ENCODE measurements at regions not wholly inside any gene's neighbourhood (a gene's known extent, or its start where the extent isn't known, plus 50 kb on each side); places are given as distances from the start of the nearest gene placed in this dataset.

DNA sequence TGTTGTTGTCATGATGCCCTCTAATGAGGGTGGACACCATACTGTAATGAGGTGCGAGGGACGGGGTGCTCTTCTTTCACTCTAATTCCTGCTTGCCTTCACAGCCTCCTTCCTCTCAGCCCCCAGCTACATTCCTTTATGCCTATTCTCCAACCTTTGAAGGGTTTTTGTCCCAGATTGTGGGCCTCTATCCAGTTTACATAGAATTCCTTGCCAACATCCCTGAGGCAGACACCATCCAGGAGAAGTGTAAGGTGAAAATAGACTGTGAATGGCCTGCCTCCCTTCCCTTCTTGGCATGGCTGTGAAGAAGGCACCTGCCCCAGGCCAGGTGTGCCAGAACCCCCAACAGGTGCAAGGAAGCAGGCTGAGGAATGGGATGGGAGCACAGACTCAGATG is 122.3 kb downstream of the CHST1 start:
- Histone ChIP-seq H3K4me3 (ENCODE audit: insufficient read depth, low read depth, low read length) (no peak overlapping the region), H3K36me3 (replicated peaks; ENCODE audit: control insufficient read depth, insufficient read depth, low read length) (no peaks in the 10 kb centered on the region), H3K27me3 (ENCODE audit: control insufficient read depth, insufficient read depth, low read length) (peaks cover 2% of the 10 kb centered on the region; the same call in 1 of the 2 replicates)
- DNase-seq = no peak

DNA sequence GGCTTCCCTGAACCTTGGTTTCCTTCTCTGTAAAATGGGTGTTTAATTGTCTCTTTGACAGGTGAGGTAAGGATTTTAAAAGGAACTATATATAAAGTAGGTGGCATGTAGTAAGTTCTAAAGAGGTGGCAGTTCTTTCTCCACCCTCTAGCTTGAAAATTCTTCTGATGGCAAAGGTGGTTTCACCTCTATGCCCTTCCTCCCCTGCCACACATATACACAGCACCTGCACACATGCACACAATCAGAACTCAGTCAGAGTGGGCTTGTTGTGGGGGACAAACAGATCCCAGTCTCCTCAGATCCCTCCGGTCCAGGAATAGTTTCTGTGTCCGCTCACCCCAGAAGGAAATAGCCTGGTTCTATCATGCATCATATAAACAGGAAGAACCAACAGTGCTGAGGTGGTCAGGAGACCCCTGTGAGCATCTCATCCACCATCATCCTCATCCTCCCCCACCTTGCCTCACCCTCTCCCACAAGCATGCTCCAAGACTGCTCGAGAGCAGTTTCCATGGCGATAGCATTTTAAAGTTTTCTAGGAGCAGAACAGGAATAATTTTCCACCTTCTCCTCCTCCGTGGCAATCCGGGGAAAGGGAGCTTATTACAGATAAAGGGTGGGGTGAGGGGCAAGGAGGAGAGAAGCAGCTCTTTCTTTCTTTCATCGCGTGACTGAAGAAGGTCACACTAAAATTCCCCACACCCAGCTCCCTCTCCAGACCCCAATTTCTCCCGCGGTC is 123.6 kb downstream of the CHST1 start:
- Histone ChIP-seq H3K27me3 (ENCODE audit: control insufficient read depth, insufficient read depth, low read length) (peaks cover 2% of the 10 kb centered on the region; the same call in 1 of the 2 replicates), H3K4me3 (ENCODE audit: insufficient read depth, low read depth, low read length) (no peak overlapping the region), H3K36me3 (replicated peaks; ENCODE audit: control insufficient read depth, insufficient read depth, low read length) (no peaks in the 10 kb centered on the region)
- no peak for DNase-seq

DNA sequence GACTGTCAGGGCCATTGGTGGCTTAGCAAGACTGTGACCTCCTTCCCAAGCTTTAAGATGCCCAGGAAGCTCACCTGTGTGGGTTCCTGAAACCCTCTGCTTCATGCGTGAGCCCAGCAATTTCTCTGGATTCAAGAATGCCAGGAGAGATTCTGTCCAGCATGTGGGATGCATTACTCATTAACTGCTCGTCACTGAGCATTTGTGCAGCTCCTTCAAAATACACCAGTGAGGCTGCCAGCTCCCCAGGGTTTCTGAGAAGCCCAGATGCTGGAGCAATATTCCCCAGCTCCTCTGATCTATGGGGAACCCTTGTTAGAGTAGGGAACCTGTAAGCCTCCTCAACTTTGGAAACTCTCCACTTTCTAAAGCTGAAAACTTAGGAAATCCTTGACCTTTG is 126.5 kb downstream of the CHST1 start:
- Histone ChIP-seq H3K36me3 (replicated peaks; ENCODE audit: control insufficient read depth, insufficient read depth, low read length) (no peaks in the 10 kb centered on the region), H3K4me3 (ENCODE audit: insufficient read depth, low read depth, low read length) (no peak overlapping the region), H3K27me3 (ENCODE audit: control insufficient read depth, insufficient read depth, low read length) (peaks cover 2% of the 10 kb centered on the region; the same call in 1 of the 2 replicates)
- no peak for DNase-seq

DNA sequence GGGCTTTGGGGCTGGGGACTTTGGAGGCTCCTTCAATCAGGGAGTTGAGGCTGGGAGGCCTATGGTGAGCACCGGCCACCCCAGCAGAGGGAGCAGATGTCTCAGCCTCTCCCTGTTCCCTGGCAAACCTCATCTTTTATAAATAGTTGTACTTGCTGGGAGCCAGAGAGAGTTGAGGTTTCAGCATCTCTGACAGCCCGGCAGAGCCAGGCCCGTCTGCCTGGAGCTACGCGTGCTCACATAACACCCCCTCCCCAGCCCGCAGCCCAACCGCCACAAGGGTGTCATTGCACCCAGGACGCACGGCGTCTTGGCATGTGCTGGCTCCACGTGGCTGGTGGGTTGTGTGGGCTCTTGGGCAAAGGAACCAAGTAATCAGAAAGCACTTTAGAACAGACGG is 127.1 kb downstream of the CHST1 start:
- H3K36me3 ChIP-seq (replicated peaks; ENCODE audit: control insufficient read depth, insufficient read depth, low read length) = no peaks in the 10 kb centered on the region
- H3K4me3 ChIP-seq (ENCODE audit: insufficient read depth, low read depth, low read length) = no peak overlapping the region
- no peak for DNase-seq
- H3K27me3 ChIP-seq (ENCODE audit: control insufficient read depth, insufficient read depth, low read length) = peaks cover 2% of the 10 kb centered on the region; the same call in 1 of the 2 replicates

- no peaks in the 10 kb centered on the region for H3K36me3 ChIP-seq (replicated peaks; ENCODE audit: control insufficient read depth, insufficient read depth, low read length)
- no peak overlapping the region for H3K4me3 ChIP-seq (ENCODE audit: insufficient read depth, low read depth, low read length)
- H3K27me3 ChIP-seq (ENCODE audit: control insufficient read depth, insufficient read depth, low read length) = no peaks in the 10 kb centered on the region
- no peak for DNase-seq
These were observed 127.8 kb downstream of the CHST1 start for GRCh38 chr11:45537614-45538013.

GRCh38 chr11:45535033-45535432 is 130.4 kb downstream of the CHST1 start:
- H3K4me3 ChIP-seq (ENCODE audit: insufficient read depth, low read depth, low read length) = no peak overlapping the region
- no peaks in the 10 kb centered on the region for H3K27me3 ChIP-seq (ENCODE audit: control insufficient read depth, insufficient read depth, low read length)
- no peaks in the 10 kb centered on the region for H3K36me3 ChIP-seq (replicated peaks; ENCODE audit: control insufficient read depth, insufficient read depth, low read length)
- DNase-seq = no peak

GRCh38 chr11:45534132-45534531 is 131.3 kb downstream of the CHST1 start:
- Histone ChIP-seq H3K27me3 (ENCODE audit: control insufficient read depth, insufficient read depth, low read length) (no peaks in the 10 kb centered on the region), H3K36me3 (replicated peaks; ENCODE audit: control insufficient read depth, insufficient read depth, low read length) (no peaks in the 10 kb centered on the region), H3K4me3 (ENCODE audit: insufficient read depth, low read depth, low read length) (no peak overlapping the region)
- no peak for DNase-seq

- Histone ChIP-seq H3K27me3 (ENCODE audit: control insufficient read depth, insufficient read depth, low read length) (no peaks in the 10 kb centered on the region), H3K36me3 (replicated peaks; ENCODE audit: control insufficient read depth, insufficient read depth, low read length) (no peaks in the 10 kb centered on the region), H3K4me3 (ENCODE audit: insufficient read depth, low read depth, low read length) (no peak overlapping the region)
- DNase-seq = no peak
These were observed 132.9 kb downstream of the CHST1 start for GRCh38 chr11:45532546-45532945.

- no peaks in the 10 kb centered on the region; the same call in 1 of the 2 replicates for H3K27me3 ChIP-seq (ENCODE audit: control insufficient read depth, insufficient read depth, low read length)
- H3K36me3 ChIP-seq (replicated peaks; ENCODE audit: control insufficient read depth, insufficient read depth, low read length) = no peaks in the 10 kb centered on the region
- H3K4me3 ChIP-seq (ENCODE audit: insufficient read depth, low read depth, low read length) = no peak overlapping the region
- no peak for DNase-seq
These were observed 134.6 kb downstream of the CHST1 start for GRCh38 chr11:45530776-45531175.

GRCh38 chr11:45530111-45530510 is 135.3 kb downstream of the CHST1 start:
- DNase-seq = no peak

DNA sequence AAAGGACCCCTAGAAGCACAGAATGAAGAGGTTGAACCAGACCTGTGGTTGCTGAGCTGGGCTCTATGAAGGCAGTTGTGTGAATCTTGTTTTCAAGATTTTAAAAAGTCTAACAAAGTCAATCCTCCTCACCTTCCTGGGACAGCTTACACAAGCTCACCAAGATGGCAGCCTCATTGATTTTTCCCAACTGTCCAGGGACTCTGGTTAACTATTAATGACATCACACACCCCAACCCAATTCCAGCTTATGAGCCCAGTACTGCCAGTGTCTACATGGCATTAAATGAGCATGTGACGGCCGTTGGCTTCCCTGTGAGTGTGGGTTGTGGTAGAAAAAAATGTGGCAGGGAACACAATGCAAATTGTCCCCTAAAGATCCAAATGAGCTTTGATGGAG is 137.0 kb downstream of the CHST1 start:
- no peak for DNase-seq
- no peak overlapping the region for H3K4me3 ChIP-seq (ENCODE audit: insufficient read depth, low read depth, low read length)
- no peaks in the 10 kb centered on the region for H3K36me3 ChIP-seq (replicated peaks; ENCODE audit: control insufficient read depth, insufficient read depth, low read length)
- H3K27me3 ChIP-seq (ENCODE audit: control insufficient read depth, insufficient read depth, low read length) = no peaks in the 10 kb centered on the region; the same call in 1 of the 2 replicates

More at GRCh38 chr11:45530111-45530510, 135.3 kb downstream of the CHST1 start:
- Histone ChIP-seq H3K27me3 (ENCODE audit: control insufficient read depth, insufficient read depth, low read length) (no peaks in the 10 kb centered on the region; the same call in 1 of the 2 replicates), H3K4me3 (ENCODE audit: insufficient read depth, low read depth, low read length) (no peak overlapping the region), H3K36me3 (replicated peaks; ENCODE audit: control insufficient read depth, insufficient read depth, low read length) (no peaks in the 10 kb centered on the region)

GRCh38 chr11:45527898-45528297 is 137.5 kb downstream of the CHST1 start:
- H3K4me3 ChIP-seq (ENCODE audit: insufficient read depth, low read depth, low read length) = no peak overlapping the region
- H3K36me3 ChIP-seq (replicated peaks; ENCODE audit: control insufficient read depth, insufficient read depth, low read length) = no peaks in the 10 kb centered on the region
- no peaks in the 10 kb centered on the region; the same call in 1 of the 2 replicates for H3K27me3 ChIP-seq (ENCODE audit: control insufficient read depth, insufficient read depth, low read length)

GRCh38 chr11:45525393-45525792 is 140.0 kb downstream of the CHST1 start:
- DNase-seq = no peak
- Histone ChIP-seq H3K36me3 (replicated peaks; ENCODE audit: control insufficient read depth, insufficient read depth, low read length) (no peaks in the 10 kb centered on the region), H3K4me3 (ENCODE audit: insufficient read depth, low read depth, low read length) (no peak overlapping the region), H3K27me3 (ENCODE audit: control insufficient read depth, insufficient read depth, low read length) (no peaks in the 10 kb centered on the region; the same call in 1 of the 2 replicates)

More at GRCh38 chr11:45527898-45528297, 137.5 kb downstream of the CHST1 start:
- no peak for DNase-seq

- DNase-seq = no peak
- Histone ChIP-seq H3K36me3 (replicated peaks; ENCODE audit: control insufficient read depth, insufficient read depth, low read length) (no peaks in the 10 kb centered on the region), H3K4me3 (ENCODE audit: insufficient read depth, low read depth, low read length) (no peak overlapping the region), H3K27me3 (ENCODE audit: control insufficient read depth, insufficient read depth, low read length) (no peaks in the 10 kb centered on the region; the same call in 1 of the 2 replicates)
These were observed 141.7 kb downstream of the CHST1 start for GRCh38 chr11:45523760-45524159.

DNA sequence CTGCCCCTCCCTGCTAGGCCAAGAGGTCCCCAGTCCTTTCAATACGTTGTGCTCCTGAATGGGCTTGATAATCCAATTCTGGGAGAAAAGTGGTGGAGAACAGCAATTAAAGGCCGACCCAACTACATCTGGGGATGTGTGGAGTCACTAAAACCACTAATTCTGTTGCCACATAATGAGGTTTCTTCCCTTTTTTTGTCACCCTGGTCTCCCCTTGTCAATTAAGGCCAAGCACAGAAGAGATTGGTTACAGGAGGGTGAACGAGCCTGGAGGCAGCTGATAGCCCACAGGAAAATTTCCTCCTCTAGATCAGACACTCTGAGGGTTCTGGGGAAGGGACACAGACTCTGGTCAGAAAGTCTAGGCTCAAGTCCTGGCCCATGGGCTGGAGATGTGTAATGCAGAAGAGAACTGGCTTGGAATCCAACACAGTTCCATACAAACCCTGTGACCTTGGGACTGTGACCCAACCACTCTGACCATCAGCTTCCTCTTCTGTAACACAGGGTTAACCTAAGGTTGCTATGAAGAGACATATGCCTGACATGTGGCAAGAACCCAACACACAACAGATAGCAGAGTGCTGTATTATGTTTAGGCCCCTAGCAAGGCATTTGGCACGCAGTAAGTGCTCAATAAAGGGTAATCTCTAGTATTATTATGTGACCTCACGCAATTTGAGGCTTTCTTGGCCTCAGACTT is 146.4 kb downstream of the CHST1 start:
- H3K27me3 ChIP-seq (ENCODE audit: control insufficient read depth, insufficient read depth, low read length) = no peaks in the 10 kb centered on the region
- no peak for DNase-seq

More for the DNA sequence above, 146.4 kb downstream of the CHST1 start:
- H3K36me3 ChIP-seq (replicated peaks; ENCODE audit: control insufficient read depth, insufficient read depth, low read length) = no peaks in the 10 kb centered on the region
- no peak overlapping the region for H3K4me3 ChIP-seq (ENCODE audit: insufficient read depth, low read depth, low read length)
